Stomach (tissue), 8 donors: ENCODE measurements at regions not wholly inside any gene's neighbourhood (a gene's known extent, or its start where the extent isn't known, plus 50 kb on each side); places are given as distances from the start of the nearest gene placed in this dataset.

ENCODE experiments used
- DNase-seq, 2 donors: peaks; one replicate each; pipeline versions ENCODE4 v3.0.0 to v3.0.0-alpha.2; 2013 to 2019
- H3K27ac ChIP-seq, 5 donors: fragments of 200-600 bp in 4 of 5; sonication (generic) in 4 of 5; one replicate each; pipeline ENCODE4 v1.5.1; 2013 to 2019; ENCODE audit warnings: mild to moderate bottlenecking in 1 of 5, moderate library complexity in 1 of 5
- H3K27me3 ChIP-seq, 3 donors: fragments of 200-600 bp; sonication (generic); one replicate each; pipeline ENCODE4 v1.5.1; 2017 to 2019; ENCODE audit warnings: mixed run types in 1 of 3
- H3K36me3 ChIP-seq, 4 donors: fragments of 200-600 bp; sonication (generic); 1 replicate in 3 of 4; 2 replicates in 1 of 4; pipeline ENCODE4 v1.5.1; 2016 to 2019
- H3K4me1 ChIP-seq, 4 donors: fragments of 200-600 bp; sonication (generic); one replicate each; pipeline ENCODE4 v1.5.1; 2016 to 2019
- H3K4me3 ChIP-seq, 4 donors: fragments of 200-600 bp; sonication (generic) in 3 of 4; one replicate each; pipeline ENCODE4 v1.5.1; 2016 to 2019; ENCODE audit warnings: mild to moderate bottlenecking in 1 of 4
- H3K9me3 ChIP-seq, 4 donors: fragments of 200-600 bp; sonication (generic); one replicate each; pipeline ENCODE4 v1.5.1; 2016 to 2019
- EP300 ChIP-seq: sonication (generic); formaldehyde crosslinking; IDR thresholded peaks from one replicate; pipeline ENCODE4 v1.6.1; 2017; ENCODE audit warnings: antibody characterized with exemption
- POLR2A ChIP-seq, 4 donors: fragments of 450-650 bp; IDR thresholded peaks; one replicate each; pipeline ENCODE4 v1.6.1; 2016; ENCODE audit warnings: antibody characterized with exemption in 4 of 4, control low read depth in 2 of 4, mild to moderate bottlenecking in 1 of 4, moderate library complexity in 1 of 4
- POLR2AphosphoS5 ChIP-seq, 3 donors: sonication (generic); formaldehyde crosslinking; IDR thresholded peaks; one replicate each; pipeline ENCODE4 v1.6.1; 2016; ENCODE audit warnings: antibody characterized with exemption in 3 of 3
- WGBS, 5 donors: extraction: QIAGEN DNeasy Blood & Tissue Kit in 3 of 5; methylation state at CpG; one replicate each; pipeline versions ENCODE4 v1.1.5 to v1.1.7; 2013 to 2018; 5-methylcytosine and 5-hydroxymethylcytosine counted together
- intact Hi-C: fragments of 100-400 bp; cut with DNase I; formaldehyde crosslinking; loops from one replicate; pipeline ENCODE4 v1.15.1; 2023; ENCODE audit warnings: low total_unique reads
- TF ChIP-seq, protein P1 (sequence below), 7 experiments: fragments of 450-650 bp in 4 of 7; fragments of 200-600 bp in 3 of 7; sonication (generic) in 3 of 7; IDR thresholded peaks; one replicate each; pipeline ENCODE4 v1.5.1; 2016 to 2019; ENCODE audit warnings: antibody characterized with exemption in 7 of 7, control low read depth in 2 of 7, mild to moderate bottlenecking in 1 of 7
- donor health status: healthy with polysubstance abuse.
- donor health status: Bipolar disorder and iron deficiency.
- donor health status: healthy.

DNA sequence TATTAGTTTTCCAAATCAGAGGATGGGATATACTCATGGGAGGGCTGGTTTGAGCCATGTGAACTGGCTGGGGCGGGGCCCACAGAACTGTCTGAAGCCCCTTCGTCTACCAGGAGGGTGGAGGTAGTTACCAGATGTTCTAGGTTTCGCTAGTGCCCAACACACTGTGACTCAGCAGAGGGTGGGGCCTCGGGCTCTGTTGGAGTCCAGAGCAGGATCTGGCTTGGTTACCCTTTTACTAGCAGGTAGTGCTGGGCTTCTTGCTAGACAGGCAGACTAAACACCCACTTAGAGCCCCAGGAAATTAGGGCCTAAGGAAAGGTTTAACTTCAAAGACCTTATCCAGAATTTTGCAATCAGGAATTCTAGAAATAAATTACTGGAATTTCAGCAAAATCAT lies 56.2 kb upstream of the CHRDL1 start:
- Histone ChIP-seq H3K9me3 (no peaks in the 10 kb centered on the region), H3K27me3 (no peaks in the 10 kb centered on the region), H3K4me3 (no peak overlapping the region), H3K4me1 (no peaks in the 10 kb centered on the region), H3K36me3 (no peaks in the 10 kb centered on the region), H3K27ac (no peak overlapping the region)
- TF ChIP-seq POLR2AphosphoS5 (IDR thresholded peaks at IDR 0.05): no peak
- no peak for TF ChIP-seq EP300
- no peak for TF ChIP-seq POLR2A (IDR thresholded peaks at IDR 0.05)
- TF ChIP-seq, protein P1, sequence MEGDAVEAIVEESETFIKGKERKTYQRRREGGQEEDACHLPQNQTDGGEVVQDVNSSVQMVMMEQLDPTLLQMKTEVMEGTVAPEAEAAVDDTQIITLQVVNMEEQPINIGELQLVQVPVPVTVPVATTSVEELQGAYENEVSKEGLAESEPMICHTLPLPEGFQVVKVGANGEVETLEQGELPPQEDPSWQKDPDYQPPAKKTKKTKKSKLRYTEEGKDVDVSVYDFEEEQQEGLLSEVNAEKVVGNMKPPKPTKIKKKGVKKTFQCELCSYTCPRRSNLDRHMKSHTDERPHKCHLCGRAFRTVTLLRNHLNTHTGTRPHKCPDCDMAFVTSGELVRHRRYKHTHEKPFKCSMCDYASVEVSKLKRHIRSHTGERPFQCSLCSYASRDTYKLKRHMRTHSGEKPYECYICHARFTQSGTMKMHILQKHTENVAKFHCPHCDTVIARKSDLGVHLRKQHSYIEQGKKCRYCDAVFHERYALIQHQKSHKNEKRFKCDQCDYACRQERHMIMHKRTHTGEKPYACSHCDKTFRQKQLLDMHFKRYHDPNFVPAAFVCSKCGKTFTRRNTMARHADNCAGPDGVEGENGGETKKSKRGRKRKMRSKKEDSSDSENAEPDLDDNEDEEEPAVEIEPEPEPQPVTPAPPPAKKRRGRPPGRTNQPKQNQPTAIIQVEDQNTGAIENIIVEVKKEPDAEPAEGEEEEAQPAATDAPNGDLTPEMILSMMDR (IDR thresholded peaks at IDR 0.05): no peak
- WGBS, 5 donors: 46 to 59% (median 51%) methylated on average over 2 to 4 of the region's 4 CpGs
- DNase-seq: peak; percentile 33 to 46
- intact Hi-C loops: loop anchor here (10.0 kb wide), 1 partner anchor 143 kb away; no protein-coding TSS in a partner anchor

DNA sequence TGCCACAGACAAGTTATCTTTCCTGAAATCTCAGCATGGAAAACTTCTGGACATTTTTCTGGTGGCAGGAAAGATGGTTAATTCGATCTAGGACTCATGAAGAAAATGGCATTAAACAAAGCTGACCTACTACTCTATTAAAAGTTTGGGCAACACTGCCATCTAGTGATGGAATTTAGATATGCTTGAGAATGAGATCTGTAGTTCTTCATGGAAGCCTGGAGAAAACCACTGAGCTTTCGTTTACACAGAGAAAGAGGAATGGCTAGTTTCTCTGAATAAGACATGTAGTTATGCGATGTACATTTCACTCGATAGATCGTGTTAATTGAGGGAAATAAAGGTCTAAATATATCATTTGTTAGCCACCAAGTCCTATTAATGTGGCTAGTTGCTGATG lies 51.7 kb upstream of the CHRDL1 start:
- 0 to 8% (median 4%) methylated on average over 5 of the region's 5 CpGs for WGBS, 5 donors
- no peak overlapping the region for H3K4me3 ChIP-seq
- no peak overlapping the region for H3K27ac ChIP-seq
- DNase-seq: peak in 1 of 2 donors; percentile 86
- H3K36me3 ChIP-seq: no peaks in the 10 kb centered on the region
- intact Hi-C loops: loop anchor here (5.0 kb wide), 1 partner anchor 395 kb away; no protein-coding TSS in a partner anchor
- H3K27me3 ChIP-seq: peaks cover 0 to 13% (median 0%) of the 10 kb centered on the region in 3 donors
- TF ChIP-seq POLR2AphosphoS5 (IDR thresholded peaks at IDR 0.05) (no peak), POLR2A (IDR thresholded peaks at IDR 0.05) (no peak), EP300 (no peak)
- TF ChIP-seq, protein P1 (IDR thresholded peaks at IDR 0.05): peak in 5 of 7 experiments; percentile 23 to 68 (median 55)
- H3K9me3 ChIP-seq: no peaks in the 10 kb centered on the region
- no peaks in the 10 kb centered on the region for H3K4me1 ChIP-seq

DNA sequence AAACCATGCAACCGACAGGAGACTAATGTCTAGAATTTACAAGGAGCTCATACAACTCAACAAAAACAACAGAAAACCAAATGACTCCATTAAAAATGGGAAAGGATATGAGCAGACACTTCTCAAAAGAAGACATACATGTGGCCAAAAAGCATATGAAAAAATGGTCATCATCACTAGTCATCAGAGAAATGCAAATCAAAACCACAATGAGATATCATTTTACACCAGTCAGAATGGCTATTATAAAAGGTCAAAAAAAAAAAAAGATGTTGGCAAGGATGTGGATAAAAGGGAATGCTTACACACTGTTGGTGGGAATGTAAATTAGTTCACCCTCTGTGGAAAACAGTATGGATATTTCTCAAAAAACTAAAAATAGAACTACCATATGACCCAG lies 50.5 kb upstream of the CHRDL1 start:
- no peaks in the 10 kb centered on the region for H3K4me1 ChIP-seq
- no peak for DNase-seq
- H3K27me3 ChIP-seq: peaks cover 0 to 13% (median 0%) of the 10 kb centered on the region in 3 donors
- intact Hi-C loops: loop anchor here (5.0 kb wide), 1 partner anchor 394 kb away; no protein-coding TSS in a partner anchor
- H3K36me3 ChIP-seq: no peaks in the 10 kb centered on the region
- H3K27ac ChIP-seq: no peak overlapping the region
- TF ChIP-seq EP300 (no peak), POLR2A (IDR thresholded peaks at IDR 0.05) (no peak), POLR2AphosphoS5 (IDR thresholded peaks at IDR 0.05) (no peak)
- TF ChIP-seq, protein P1 (IDR thresholded peaks at IDR 0.05): no peak
- H3K4me3 ChIP-seq: no peak overlapping the region
- H3K9me3 ChIP-seq: no peaks in the 10 kb centered on the region
- WGBS, 5 donors: 50 to 62% (median 54%) methylated on average over 1 of the region's 1 CpG
